Prostate gland (tissue), 2 donors: ENCODE measurements at regions not wholly inside any gene's neighbourhood (a gene's known extent, or its start where the extent isn't known, plus 50 kb on each side); places are given as distances from the start of the nearest gene placed in this dataset.
A peak's percentile ranks its signal among the peaks of the same experiment; 100 is the strongest.
"Not testable (repeated sequence)": the region's sequence is repeated elsewhere in the genome, so short reads cannot be mapped to it uniquely, and the experiment has no call there.

Experiments
- CTCF ChIP-seq, 4 experiments: fragments of 200-600 bp in 2 of 4; fragments of 450-650 bp in 2 of 4; sonication (generic) in 2 of 4; IDR thresholded peaks; 1 replicate in 3 of 4; 2 replicates in 1 of 4; pipeline ENCODE4 v1.5.1; 2016 to 2019; ENCODE audit warnings: antibody characterized with exemption in 4 of 4, mild to moderate bottlenecking in 2 of 4, moderate library complexity in 2 of 4
- POLR2A ChIP-seq: fragments of 450-650 bp; IDR thresholded peaks from one replicate; pipeline ENCODE4 v1.6.1; 2016; ENCODE audit warnings: antibody characterized with exemption, mild to moderate bottlenecking

DNA sequence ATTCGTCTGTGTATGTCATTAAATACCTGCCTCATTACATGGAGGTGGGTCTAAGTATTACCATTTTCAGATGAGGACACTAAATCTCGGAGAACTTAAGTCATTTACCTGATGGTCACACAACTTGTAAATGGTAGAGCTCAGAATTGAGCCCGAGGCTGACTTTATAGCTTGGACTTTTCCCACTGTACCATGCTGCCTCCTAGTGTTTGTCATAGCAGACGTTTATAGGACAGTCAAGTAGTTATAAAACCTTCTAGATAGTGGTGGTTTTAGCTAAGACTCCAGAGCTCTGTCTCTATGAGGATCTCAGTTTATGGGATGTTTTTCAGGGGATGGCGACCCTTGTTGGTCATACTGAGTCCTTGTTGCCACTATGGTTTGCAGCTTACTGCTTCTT, 271.8 kb downstream of the ZNF37A start:
- peak in 3 of 4 experiments; percentile 35 to 51 (median 42) for TF ChIP-seq CTCF (IDR thresholded peaks at IDR 0.05)
- not testable (repeated sequence) for TF ChIP-seq POLR2A
